ENCODE measurements at regions not wholly inside any gene's neighbourhood (a gene's known extent, or its start where the extent isn't known, plus 50 kb on each side); places are given as distances from the start of the nearest gene placed in this dataset.

- Histone ChIP-seq H4K20me1 (ENCODE audit: insufficient read depth, low read length) (no peaks in the 10 kb centered on the region), H3K27ac (ENCODE audit: low read length) (no peak overlapping the region), H3K9me3 (ENCODE audit: insufficient read depth, low read length, severe bottlenecking) (no peaks in the 10 kb centered on the region), H3K4me2 (ENCODE audit: insufficient read depth, low read length) (no peak overlapping the region), H3K79me2 (ENCODE audit: insufficient read depth, low read length) (no peaks in the 10 kb centered on the region), H3K4me3 (ENCODE audit: low read depth in 1 of 2, low read length in 2 of 2) (no peak overlapping the region), H3K9ac (ENCODE audit: low read depth, low read length) (no peak overlapping the region), H3K4me1 (ENCODE audit: insufficient read depth, low read length) (peaks cover 22% of the 10 kb centered on the region), H3K36me3 (ENCODE audit: insufficient read depth, low read length) (no peaks in the 10 kb centered on the region), H3K27me3 (ENCODE audit: insufficient read depth, low read length, poor library complexity) (no peaks in the 10 kb centered on the region), H2AFZ (ENCODE audit: low read depth, low read length) (no peak overlapping the region)
- DNase-seq (no peak), ATAC-seq (ENCODE audit: insufficient read depth, low read depth) (no peak)
- TF ChIP-seq EZH2 (IDR thresholded peaks at IDR 0.05; ENCODE audit: borderline replicate concordance, low read depth, low read length, severe bottlenecking): no peak
- TF ChIP-seq, protein P1, sequence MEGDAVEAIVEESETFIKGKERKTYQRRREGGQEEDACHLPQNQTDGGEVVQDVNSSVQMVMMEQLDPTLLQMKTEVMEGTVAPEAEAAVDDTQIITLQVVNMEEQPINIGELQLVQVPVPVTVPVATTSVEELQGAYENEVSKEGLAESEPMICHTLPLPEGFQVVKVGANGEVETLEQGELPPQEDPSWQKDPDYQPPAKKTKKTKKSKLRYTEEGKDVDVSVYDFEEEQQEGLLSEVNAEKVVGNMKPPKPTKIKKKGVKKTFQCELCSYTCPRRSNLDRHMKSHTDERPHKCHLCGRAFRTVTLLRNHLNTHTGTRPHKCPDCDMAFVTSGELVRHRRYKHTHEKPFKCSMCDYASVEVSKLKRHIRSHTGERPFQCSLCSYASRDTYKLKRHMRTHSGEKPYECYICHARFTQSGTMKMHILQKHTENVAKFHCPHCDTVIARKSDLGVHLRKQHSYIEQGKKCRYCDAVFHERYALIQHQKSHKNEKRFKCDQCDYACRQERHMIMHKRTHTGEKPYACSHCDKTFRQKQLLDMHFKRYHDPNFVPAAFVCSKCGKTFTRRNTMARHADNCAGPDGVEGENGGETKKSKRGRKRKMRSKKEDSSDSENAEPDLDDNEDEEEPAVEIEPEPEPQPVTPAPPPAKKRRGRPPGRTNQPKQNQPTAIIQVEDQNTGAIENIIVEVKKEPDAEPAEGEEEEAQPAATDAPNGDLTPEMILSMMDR (IDR thresholded peaks at IDR 0.05; ENCODE audit: borderline replicate concordance, extremely low read depth, low read length, poor library complexity, severe bottlenecking): no peak
Measured at GRCh38 chr1:23632479-23633160, 59.0 kb upstream of the RPL11 start.

DNA sequence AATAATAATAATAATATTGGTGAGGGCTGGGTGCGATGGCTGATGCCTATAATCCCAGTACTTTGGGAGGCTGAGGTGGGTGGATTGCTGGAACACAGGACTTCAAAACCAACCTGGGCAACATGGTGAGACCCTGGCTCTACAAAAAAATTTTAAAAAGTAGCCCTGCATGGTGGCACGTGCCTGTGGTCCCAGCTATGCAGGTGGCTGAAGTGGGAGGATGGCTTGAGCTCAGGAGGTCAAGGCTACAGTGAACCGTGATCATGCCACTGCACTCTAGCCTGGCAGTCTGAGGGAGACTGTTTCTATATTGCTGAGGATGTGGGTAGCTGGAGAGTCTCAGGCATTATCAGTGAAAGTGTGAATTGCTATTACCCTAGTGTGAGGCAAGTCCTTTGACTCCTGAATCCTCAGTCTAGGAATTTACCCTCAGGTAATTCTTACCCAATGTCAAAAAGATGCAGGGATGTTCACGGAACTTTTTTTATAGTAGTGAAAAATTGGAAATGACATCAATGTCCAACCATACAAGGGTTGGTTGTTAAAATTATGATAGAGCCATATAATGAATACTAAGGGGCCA, 61.8 kb upstream of the RPL11 start:
- H4K20me1 ChIP-seq (ENCODE audit: insufficient read depth, low read length): no peaks in the 10 kb centered on the region
- peaks cover 8% of the 10 kb centered on the region for H3K4me1 ChIP-seq (ENCODE audit: insufficient read depth, low read length)
- H3K79me2 ChIP-seq (ENCODE audit: insufficient read depth, low read length): no peaks in the 10 kb centered on the region
- no peaks in the 10 kb centered on the region for H3K36me3 ChIP-seq (ENCODE audit: insufficient read depth, low read length)
- TF ChIP-seq, protein P1 (IDR thresholded peaks at IDR 0.05; ENCODE audit: borderline replicate concordance, extremely low read depth, low read length, poor library complexity, severe bottlenecking): no peak
- TF ChIP-seq EZH2 (IDR thresholded peaks at IDR 0.05; ENCODE audit: borderline replicate concordance, low read depth, low read length, severe bottlenecking): no peak
- H3K27me3 ChIP-seq (ENCODE audit: insufficient read depth, low read length, poor library complexity): no peaks in the 10 kb centered on the region
- no peak overlapping the region for H3K4me3 ChIP-seq (ENCODE audit: low read depth in 1 of 2, low read length in 2 of 2)
- H3K4me2 ChIP-seq (ENCODE audit: insufficient read depth, low read length): no peak overlapping the region
- no peak overlapping the region for H3K27ac ChIP-seq (ENCODE audit: low read length)
- H2AFZ ChIP-seq (ENCODE audit: low read depth, low read length): no peak overlapping the region
- no peak overlapping the region for H3K9ac ChIP-seq (ENCODE audit: low read depth, low read length)
- ATAC-seq (ENCODE audit: insufficient read depth, low read depth) (no peak), DNase-seq (no peak)
- no peaks in the 10 kb centered on the region for H3K9me3 ChIP-seq (ENCODE audit: insufficient read depth, low read length, severe bottlenecking)

- H3K4me2 ChIP-seq (ENCODE audit: insufficient read depth, low read length): no peak overlapping the region
- H4K20me1 ChIP-seq (ENCODE audit: insufficient read depth, low read length): no peaks in the 10 kb centered on the region
- no peaks in the 10 kb centered on the region for H3K36me3 ChIP-seq (ENCODE audit: insufficient read depth, low read length)
- no peak overlapping the region for H2AFZ ChIP-seq (ENCODE audit: low read depth, low read length)
- ATAC-seq (ENCODE audit: insufficient read depth, low read depth): no peak
- no peaks in the 10 kb centered on the region for H3K9me3 ChIP-seq (ENCODE audit: insufficient read depth, low read length, severe bottlenecking)
- H3K4me1 ChIP-seq (ENCODE audit: insufficient read depth, low read length): peaks cover 6% of the 10 kb centered on the region
- DNase-seq: no peak
- H3K27ac ChIP-seq (ENCODE audit: low read length): no peak overlapping the region
- TF ChIP-seq, protein P1 (IDR thresholded peaks at IDR 0.05; ENCODE audit: borderline replicate concordance, extremely low read depth, low read length, poor library complexity, severe bottlenecking): no peak
- TF ChIP-seq EZH2 (IDR thresholded peaks at IDR 0.05; ENCODE audit: borderline replicate concordance, low read depth, low read length, severe bottlenecking): no peak
- H3K9ac ChIP-seq (ENCODE audit: low read depth, low read length): no peak overlapping the region
- H3K79me2 ChIP-seq (ENCODE audit: insufficient read depth, low read length): no peaks in the 10 kb centered on the region
- H3K4me3 ChIP-seq (ENCODE audit: low read depth in 1 of 2, low read length in 2 of 2): no peak overlapping the region
- no peaks in the 10 kb centered on the region for H3K27me3 ChIP-seq (ENCODE audit: insufficient read depth, low read length, poor library complexity)
Measured at GRCh38 chr1:23628951-23629387, 62.6 kb upstream of the RPL11 start.
